Mesothelial cell of epicardium (in vitro differentiated cells): ENCODE measurements at regions not wholly inside any gene's neighbourhood (a gene's known extent, or its start where the extent isn't known, plus 50 kb on each side); places are given as distances from the start of the nearest gene placed in this dataset.
"Not testable (repeated sequence)": the region's sequence is repeated elsewhere in the genome, so short reads cannot be mapped to it uniquely, and the experiment has no call there.

Source experiments
- DNase-seq, 2 experiments: peaks; one replicate each; pipeline ENCODE4 v3.0.0; 2021; ENCODE audit warnings: low spot score in 2 of 2; ENCODE audit not compliant: unreplicated experiment in 2 of 2
- H3K27ac Mint-ChIP-seq: 2 replicates; pipeline ENCODE4 v1.8.0; 2021; ENCODE audit warnings: mixed read lengths
- H3K27me3 Mint-ChIP-seq: 2 replicates; pipeline ENCODE4 v1.8.0; 2021; ENCODE audit warnings: low read depth, mixed read lengths
- H3K36me3 Mint-ChIP-seq: 2 replicates; pipeline ENCODE4 v1.8.0; 2021; ENCODE audit warnings: mixed read lengths
- H3K4me1 Mint-ChIP-seq: 2 replicates; pipeline ENCODE4 v1.8.0; 2021; ENCODE audit warnings: mixed read lengths
- H3K4me3 Mint-ChIP-seq: 2 replicates; pipeline ENCODE4 v1.8.0; 2021; ENCODE audit warnings: mild to moderate bottlenecking, moderate library complexity, mixed read lengths
- H3K9me3 Mint-ChIP-seq: 2 replicates; pipeline ENCODE4 v1.8.0; 2021; ENCODE audit warnings: mixed read lengths
- CTCF ChIP-seq: fragments of 200-600 bp; sonication (generic); IDR thresholded peaks from one replicate; pipeline ENCODE4 v1.5.0; 2021; ENCODE audit warnings: antibody characterized with exemption; ENCODE audit not compliant: unreplicated experiment

- H3K27me3 Mint-ChIP-seq, result peaks cover 45% of the 10 kb centered on the region
- no peak overlapping the region for H3K4me3 Mint-ChIP-seq
- no peak overlapping the region for H3K27ac Mint-ChIP-seq
- H3K4me1 Mint-ChIP-seq, result no peaks in the 10 kb centered on the region
- no peaks in the 10 kb centered on the region for H3K9me3 Mint-ChIP-seq
- H3K36me3 Mint-ChIP-seq, result no peaks in the 10 kb centered on the region
- TF ChIP-seq CTCF, result no peak
- no peak for DNase-seq
Observed at GRCh38 chr7:24395512-24395911, 111.5 kb downstream of the NPY start.

- H3K36me3 Mint-ChIP-seq, DNase-seq, H3K4me3 Mint-ChIP-seq, H3K9me3 Mint-ChIP-seq, H3K27ac Mint-ChIP-seq, H3K4me1 Mint-ChIP-seq: not testable (repeated sequence)
- peaks cover 48% of the 10 kb centered on the region for H3K27me3 Mint-ChIP-seq
Observed at GRCh38 chr7:24396387-24396786, 112.4 kb downstream of the NPY start.

GRCh38 chr7:24401628-24402593, 117.9 kb downstream of the NPY start:
- no peak for DNase-seq
- Mint-ChIP-seq H3K27me3 (peaks cover 30% of the 10 kb centered on the region), H3K4me3 (peak overlapping the region; percentile 7), H3K9me3 (no peaks in the 10 kb centered on the region), H3K27ac (no peak overlapping the region), H3K36me3 (no peaks in the 10 kb centered on the region), H3K4me1 (peaks cover 13% of the 10 kb centered on the region)
- peak; percentile 37 for TF ChIP-seq CTCF

- Mint-ChIP-seq H3K27me3 (peaks cover 27% of the 10 kb centered on the region), H3K36me3 (no peaks in the 10 kb centered on the region), H3K9me3 (no peaks in the 10 kb centered on the region), H3K4me3 (no peak overlapping the region), H3K4me1 (peaks cover 13% of the 10 kb centered on the region), H3K27ac (no peak overlapping the region)
- no peak for DNase-seq
- TF ChIP-seq CTCF, result no peak
Observed at GRCh38 chr7:24402655-24403054, 118.7 kb downstream of the NPY start.

- Mint-ChIP-seq H3K27me3 (peaks cover 22% of the 10 kb centered on the region), H3K36me3 (no peaks in the 10 kb centered on the region), H3K4me3 (no peak overlapping the region), H3K27ac (no peak overlapping the region), H3K9me3 (no peaks in the 10 kb centered on the region), H3K4me1 (peaks cover 13% of the 10 kb centered on the region)
- DNase-seq, result no peak
- no peak for TF ChIP-seq CTCF
Observed at GRCh38 chr7:24403557-24403956, 119.6 kb downstream of the NPY start.

- no peak for TF ChIP-seq CTCF
- H3K4me3 Mint-ChIP-seq, result no peak overlapping the region
- H3K27ac Mint-ChIP-seq, result no peak overlapping the region
- no peak for DNase-seq
- H3K27me3 Mint-ChIP-seq, result peaks cover 15% of the 10 kb centered on the region
- H3K9me3 Mint-ChIP-seq, result no peaks in the 10 kb centered on the region
- H3K36me3 Mint-ChIP-seq, result no peaks in the 10 kb centered on the region
- H3K4me1 Mint-ChIP-seq, result peaks cover 13% of the 10 kb centered on the region
Observed at GRCh38 chr7:24404315-24404714, 120.3 kb downstream of the NPY start.
